Liver (tissue), 8 donors: ENCODE measurements at regions not wholly inside any gene's neighbourhood (a gene's known extent, or its start where the extent isn't known, plus 50 kb on each side); places are given as distances from the start of the nearest gene placed in this dataset.

Experiments
- DNase-seq: peaks from one replicate; pipeline ENCODE4 v3.0.0-alpha.2; 2017; ENCODE audit warnings: low spot score
- H3K27ac ChIP-seq, 2 donors: one replicate each; pipeline ENCODE4 v1.7.0; 2013; ENCODE audit warnings: inconsistent platforms in 2 of 2, low read length in 2 of 2, control low read depth in 1 of 2, low read depth in 1 of 2, mild to moderate bottlenecking in 1 of 2
- H3K27me3 ChIP-seq, 4 donors: one replicate each; pipeline versions ENCODE4 v1.6.1 to v1.7.0; 2013; ENCODE audit warnings: low read length in 3 of 4, inconsistent platforms in 1 of 4, mild to moderate bottlenecking in 1 of 4, moderate library complexity in 1 of 4; ENCODE audit not compliant: control insufficient read depth in 4 of 4, insufficient read depth in 4 of 4
- H3K36me3 ChIP-seq, 4 donors: one replicate each; pipeline versions ENCODE4 v1.6.1 to v1.7.0; 2013; ENCODE audit warnings: low read length in 3 of 4, mild to moderate bottlenecking in 3 of 4, low read depth in 1 of 4, moderate library complexity in 1 of 4; ENCODE audit not compliant: control insufficient read depth in 4 of 4, insufficient read depth in 3 of 4
- H3K4me1 ChIP-seq, 4 donors: one replicate each; pipeline versions ENCODE4 v1.6.1 to v1.7.0; 2013; ENCODE audit warnings: low read length in 3 of 4, mild to moderate bottlenecking in 3 of 4, moderate library complexity in 1 of 4; ENCODE audit not compliant: control insufficient read depth in 4 of 4, insufficient read depth in 4 of 4
- H3K4me3 ChIP-seq, 3 donors: one replicate each; pipeline versions ENCODE4 v1.6.1 to v1.7.0; 2013; ENCODE audit warnings: low read length in 3 of 3, control low read depth in 1 of 3, low read depth in 1 of 3, mild to moderate bottlenecking in 1 of 3
- H3K9ac ChIP-seq, 2 donors: one replicate each; pipeline ENCODE4 v1.7.0; 2013; ENCODE audit warnings: low read length in 2 of 2, mild to moderate bottlenecking in 2 of 2, moderate library complexity in 2 of 2, control low read depth in 1 of 2, low read depth in 1 of 2
- H3K9me3 ChIP-seq, 4 donors: one replicate each; pipeline versions ENCODE4 v1.6.1 to v1.7.0; 2013; ENCODE audit warnings: low read length in 3 of 4; ENCODE audit not compliant: control insufficient read depth in 4 of 4
- FOXA1 ChIP-seq: IDR thresholded peaks from 2 replicates; pipeline ENCODE4 v1.6.1; 2016; ENCODE audit warnings: antibody characterized with exemption
- FOXA2 ChIP-seq: IDR thresholded peaks from 2 replicates; pipeline ENCODE4 v1.6.1; 2016; ENCODE audit warnings: antibody characterized with exemption
- GABPA ChIP-seq, 2 donors: IDR thresholded peaks in 1 of 2; conservative IDR thresholded peaks in 1 of 2; 2 replicates each; pipeline ENCODE4 v1.6.1; 2016; ENCODE audit warnings: antibody characterized with exemption in 2 of 2, mild to moderate bottlenecking in 1 of 2, moderate library complexity in 1 of 2
- JUND ChIP-seq, 2 donors: IDR thresholded peaks; 2 replicates each; pipeline ENCODE4 v1.6.1; 2016; ENCODE audit warnings: antibody characterized with exemption in 2 of 2
- NR2F2 ChIP-seq: IDR thresholded peaks from 2 replicates; pipeline ENCODE4 v1.6.1; 2016; ENCODE audit warnings: antibody characterized with exemption
- RAD21 ChIP-seq, 2 donors: IDR thresholded peaks; 2 replicates each; pipeline ENCODE4 v1.6.1; 2016; ENCODE audit warnings: antibody characterized with exemption in 2 of 2, mild to moderate bottlenecking in 2 of 2
- SP1 ChIP-seq: IDR thresholded peaks from 2 replicates; pipeline ENCODE4 v1.6.1; 2018; ENCODE audit warnings: antibody characterized with exemption, mild to moderate bottlenecking
- TAF1 ChIP-seq: conservative IDR thresholded peaks from 2 replicates; pipeline ENCODE4 v1.6.1; 2016; ENCODE audit warnings: antibody characterized with exemption, mild to moderate bottlenecking
- YY1 ChIP-seq: IDR thresholded peaks from 2 replicates; pipeline ENCODE4 v1.6.1; 2016; ENCODE audit warnings: antibody characterized with exemption, mild to moderate bottlenecking
- whole genome bisulfite sequencing: extraction: QIAGEN DNeasy Blood & Tissue Kit; methylation state at CpG from one replicate; pipeline ENCODE4 v1.1.7; 2013; 5-methylcytosine and 5-hydroxymethylcytosine counted together
- TF ChIP-seq, protein P1 (sequence below): fragments of 150-350 bp; IDR thresholded peaks from 2 replicates; pipeline ENCODE4 v1.5.1; 2017; ENCODE audit warnings: improper control_type of control experiment, low read depth, low read length; ENCODE audit not compliant: missing input control
- TF ChIP-seq, protein P2 (sequence below): IDR thresholded peaks from 2 replicates; pipeline ENCODE4 v1.6.1; 2016; ENCODE audit warnings: antibody characterized with exemption
- TF ChIP-seq, protein P3 (sequence below): IDR thresholded peaks from 2 replicates; pipeline ENCODE4 v1.6.1; 2016; ENCODE audit warnings: antibody characterized with exemption
- TF ChIP-seq, protein P4 (sequence below): IDR thresholded peaks from 2 replicates; pipeline ENCODE4 v1.6.1; 2016; ENCODE audit warnings: antibody characterized with exemption, mild to moderate bottlenecking
- donor health status: healthy.
- donor health status: healthy.
- donor health status: healthy.
- donor health status: healthy.
- donor health status: healthy.

DNA sequence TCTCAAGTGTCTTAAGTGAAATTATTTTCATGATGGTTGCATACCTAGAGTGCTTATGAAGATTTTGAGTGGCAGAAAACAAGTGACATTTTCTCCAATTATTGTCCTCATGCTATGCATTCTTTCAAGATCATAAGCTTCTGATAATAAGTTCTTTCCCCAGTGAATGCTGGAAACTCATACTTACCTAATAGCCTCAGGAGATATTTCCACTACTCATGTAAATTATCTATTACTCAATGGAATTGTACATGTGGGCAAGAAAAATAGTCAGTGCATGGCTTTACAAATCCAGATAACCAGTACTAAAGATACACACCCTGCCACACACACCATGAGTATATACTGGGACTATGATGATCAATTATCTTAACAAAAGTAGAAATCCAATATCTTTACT lies 1219.4 kb upstream of the C9orf72 start (continued):
- TF ChIP-seq, protein P1, sequence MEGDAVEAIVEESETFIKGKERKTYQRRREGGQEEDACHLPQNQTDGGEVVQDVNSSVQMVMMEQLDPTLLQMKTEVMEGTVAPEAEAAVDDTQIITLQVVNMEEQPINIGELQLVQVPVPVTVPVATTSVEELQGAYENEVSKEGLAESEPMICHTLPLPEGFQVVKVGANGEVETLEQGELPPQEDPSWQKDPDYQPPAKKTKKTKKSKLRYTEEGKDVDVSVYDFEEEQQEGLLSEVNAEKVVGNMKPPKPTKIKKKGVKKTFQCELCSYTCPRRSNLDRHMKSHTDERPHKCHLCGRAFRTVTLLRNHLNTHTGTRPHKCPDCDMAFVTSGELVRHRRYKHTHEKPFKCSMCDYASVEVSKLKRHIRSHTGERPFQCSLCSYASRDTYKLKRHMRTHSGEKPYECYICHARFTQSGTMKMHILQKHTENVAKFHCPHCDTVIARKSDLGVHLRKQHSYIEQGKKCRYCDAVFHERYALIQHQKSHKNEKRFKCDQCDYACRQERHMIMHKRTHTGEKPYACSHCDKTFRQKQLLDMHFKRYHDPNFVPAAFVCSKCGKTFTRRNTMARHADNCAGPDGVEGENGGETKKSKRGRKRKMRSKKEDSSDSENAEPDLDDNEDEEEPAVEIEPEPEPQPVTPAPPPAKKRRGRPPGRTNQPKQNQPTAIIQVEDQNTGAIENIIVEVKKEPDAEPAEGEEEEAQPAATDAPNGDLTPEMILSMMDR, result no peak
- TF ChIP-seq RAD21 (IDR thresholded peaks at IDR 0.05), result no peak

DNA sequence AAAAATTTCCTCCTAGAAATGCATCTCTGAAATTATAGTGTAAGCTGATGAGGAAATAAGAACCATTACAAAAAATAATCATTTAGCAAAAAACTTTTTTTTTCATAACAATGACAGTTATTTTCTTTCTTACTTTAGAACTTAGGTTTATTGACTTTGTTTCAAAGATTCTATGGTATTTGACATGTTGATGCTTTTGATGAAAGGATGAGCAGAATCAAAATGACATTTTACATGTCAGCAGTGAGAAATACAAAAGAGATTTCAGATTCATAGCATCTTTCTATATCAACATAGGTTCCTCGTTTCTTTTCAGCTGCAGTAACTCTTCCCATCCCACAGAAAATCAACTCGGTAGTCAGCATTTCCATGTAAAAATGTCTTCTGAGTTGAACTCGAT lies 1226.6 kb upstream of the C9orf72 start:
- no peak for TF ChIP-seq NR2F2
- TF ChIP-seq, protein P2, sequence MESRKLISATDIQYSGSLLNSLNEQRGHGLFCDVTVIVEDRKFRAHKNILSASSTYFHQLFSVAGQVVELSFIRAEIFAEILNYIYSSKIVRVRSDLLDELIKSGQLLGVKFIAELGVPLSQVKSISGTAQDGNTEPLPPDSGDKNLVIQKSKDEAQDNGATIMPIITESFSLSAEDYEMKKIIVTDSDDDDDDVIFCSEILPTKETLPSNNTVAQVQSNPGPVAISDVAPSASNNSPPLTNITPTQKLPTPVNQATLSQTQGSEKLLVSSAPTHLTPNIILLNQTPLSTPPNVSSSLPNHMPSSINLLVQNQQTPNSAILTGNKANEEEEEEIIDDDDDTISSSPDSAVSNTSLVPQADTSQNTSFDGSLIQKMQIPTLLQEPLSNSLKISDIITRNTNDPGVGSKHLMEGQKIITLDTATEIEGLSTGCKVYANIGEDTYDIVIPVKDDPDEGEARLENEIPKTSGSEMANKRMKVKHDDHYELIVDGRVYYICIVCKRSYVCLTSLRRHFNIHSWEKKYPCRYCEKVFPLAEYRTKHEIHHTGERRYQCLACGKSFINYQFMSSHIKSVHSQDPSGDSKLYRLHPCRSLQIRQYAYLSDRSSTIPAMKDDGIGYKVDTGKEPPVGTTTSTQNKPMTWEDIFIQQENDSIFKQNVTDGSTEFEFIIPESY, result no peak
- TF ChIP-seq FOXA1, result no peak
- TF ChIP-seq SP1, result no peak
- TF ChIP-seq TAF1, result no peak
- TF ChIP-seq GABPA (IDR thresholded peaks at IDR 0.05 in 1 of 2, conservative IDR thresholded peaks at IDR 0.05 in 1 of 2), result no peak
- TF ChIP-seq JUND (IDR thresholded peaks at IDR 0.05), result no peak
- 60% methylated on average over 3 of the region's 3 CpGs for WGBS
- Histone ChIP-seq H3K9me3 (no peaks in the 10 kb centered on the region), H3K36me3 (no peaks in the 10 kb centered on the region), H3K27me3 (peaks cover 0 to 3% (median 0%) of the 10 kb centered on the region in 4 donors), H3K9ac (no peak overlapping the region), H3K4me3 (no peak overlapping the region), H3K27ac (no peak overlapping the region), H3K4me1 (no peaks in the 10 kb centered on the region)
- no peak for DNase-seq

DNA sequence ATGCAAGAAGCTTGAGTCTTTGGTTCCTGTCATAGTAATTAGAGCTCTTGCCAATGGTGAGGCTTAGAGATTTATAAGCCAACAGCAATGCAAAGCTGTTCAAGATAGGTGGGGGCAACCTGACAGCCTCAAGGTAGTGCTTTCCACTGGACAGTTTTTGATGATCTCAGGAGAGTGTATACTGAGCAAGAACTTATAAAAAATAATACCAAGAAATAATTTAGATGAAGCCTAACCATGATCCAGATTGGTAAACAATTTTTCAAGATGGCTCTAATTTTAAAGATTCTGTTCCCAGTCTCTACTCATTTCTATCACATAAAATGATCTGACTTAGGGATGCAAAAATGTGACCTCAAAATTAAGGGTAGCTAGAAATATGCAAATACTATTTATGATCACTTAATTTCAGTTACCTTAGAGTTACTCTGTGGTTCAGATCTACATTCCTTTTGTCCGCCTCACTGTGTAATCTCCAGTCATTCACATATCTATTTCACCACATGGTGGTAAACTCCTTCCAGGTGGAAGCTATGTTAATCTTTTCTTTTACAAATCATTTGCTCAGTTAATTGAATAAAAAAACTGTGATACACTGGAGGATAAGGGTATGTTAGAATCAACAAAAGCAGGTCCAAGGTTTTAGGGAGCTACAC lies 1228.0 kb upstream of the C9orf72 start:
- Histone ChIP-seq H3K4me3 (no peak overlapping the region), H3K4me1 (no peaks in the 10 kb centered on the region), H3K9me3 (no peaks in the 10 kb centered on the region), H3K27me3 (peaks cover 0 to 3% (median 0%) of the 10 kb centered on the region in 4 donors), H3K36me3 (no peaks in the 10 kb centered on the region), H3K27ac (no peak overlapping the region), H3K9ac (no peak overlapping the region)
- 87% methylated on average over 1 of the region's 1 CpG for WGBS
- DNase-seq, result no peak
- TF ChIP-seq, protein P3, sequence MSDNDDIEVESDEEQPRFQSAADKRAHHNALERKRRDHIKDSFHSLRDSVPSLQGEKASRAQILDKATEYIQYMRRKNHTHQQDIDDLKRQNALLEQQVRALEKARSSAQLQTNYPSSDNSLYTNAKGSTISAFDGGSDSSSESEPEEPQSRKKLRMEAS, result no peak
- TF ChIP-seq JUND (IDR thresholded peaks at IDR 0.05) (no peak), TAF1 (no peak), YY1 (no peak), NR2F2 (no peak), SP1 (no peak), FOXA2 (no peak)
- TF ChIP-seq, protein P1, result no peak
- TF ChIP-seq, protein P4, sequence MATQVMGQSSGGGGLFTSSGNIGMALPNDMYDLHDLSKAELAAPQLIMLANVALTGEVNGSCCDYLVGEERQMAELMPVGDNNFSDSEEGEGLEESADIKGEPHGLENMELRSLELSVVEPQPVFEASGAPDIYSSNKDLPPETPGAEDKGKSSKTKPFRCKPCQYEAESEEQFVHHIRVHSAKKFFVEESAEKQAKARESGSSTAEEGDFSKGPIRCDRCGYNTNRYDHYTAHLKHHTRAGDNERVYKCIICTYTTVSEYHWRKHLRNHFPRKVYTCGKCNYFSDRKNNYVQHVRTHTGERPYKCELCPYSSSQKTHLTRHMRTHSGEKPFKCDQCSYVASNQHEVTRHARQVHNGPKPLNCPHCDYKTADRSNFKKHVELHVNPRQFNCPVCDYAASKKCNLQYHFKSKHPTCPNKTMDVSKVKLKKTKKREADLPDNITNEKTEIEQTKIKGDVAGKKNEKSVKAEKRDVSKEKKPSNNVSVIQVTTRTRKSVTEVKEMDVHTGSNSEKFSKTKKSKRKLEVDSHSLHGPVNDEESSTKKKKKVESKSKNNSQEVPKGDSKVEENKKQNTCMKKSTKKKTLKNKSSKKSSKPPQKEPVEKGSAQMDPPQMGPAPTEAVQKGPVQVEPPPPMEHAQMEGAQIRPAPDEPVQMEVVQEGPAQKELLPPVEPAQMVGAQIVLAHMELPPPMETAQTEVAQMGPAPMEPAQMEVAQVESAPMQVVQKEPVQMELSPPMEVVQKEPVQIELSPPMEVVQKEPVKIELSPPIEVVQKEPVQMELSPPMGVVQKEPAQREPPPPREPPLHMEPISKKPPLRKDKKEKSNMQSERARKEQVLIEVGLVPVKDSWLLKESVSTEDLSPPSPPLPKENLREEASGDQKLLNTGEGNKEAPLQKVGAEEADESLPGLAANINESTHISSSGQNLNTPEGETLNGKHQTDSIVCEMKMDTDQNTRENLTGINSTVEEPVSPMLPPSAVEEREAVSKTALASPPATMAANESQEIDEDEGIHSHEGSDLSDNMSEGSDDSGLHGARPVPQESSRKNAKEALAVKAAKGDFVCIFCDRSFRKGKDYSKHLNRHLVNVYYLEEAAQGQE, result no peak
